Activated CD4-positive, alpha-beta T cell treated with anti-CD3 and anti-CD28 coated beads, Interleukin-2, amount 50 U/mL, for 4 hours (primary cell): ENCODE measurements at regions not wholly inside any gene's neighbourhood (a gene's known extent, or its start where the extent isn't known, plus 50 kb on each side); places are given as distances from the start of the nearest gene placed in this dataset.
"Not testable (repeated sequence)": the region's sequence is repeated elsewhere in the genome, so short reads cannot be mapped to it uniquely, and the experiment has no call there.

Experiments used
- DNase-seq, 2 experiments: peaks; one replicate each; pipeline ENCODE4 v3.0.0-alpha.2; 2020

- no peak for DNase-seq
Observed at GRCh38 chr2:37783545-37783944, 112.1 kb upstream of the CDC42EP3 start.

GRCh38 chr2:37784071-37784758 lies 112.8 kb upstream of the CDC42EP3 start:
- no peak for DNase-seq

- DNase-seq = no peak
Observed at GRCh38 chr2:37784759-37785149, 113.3 kb upstream of the CDC42EP3 start.

GRCh38 chr2:37786191-37786698 lies 114.8 kb upstream of the CDC42EP3 start:
- no peak for DNase-seq

GRCh38 chr2:37786854-37787253 lies 115.4 kb upstream of the CDC42EP3 start:
- no peak for DNase-seq

GRCh38 chr2:37788602-37789209 lies 117.3 kb upstream of the CDC42EP3 start:
- no peak for DNase-seq

- no peak for DNase-seq
Observed at GRCh38 chr2:37790019-37790418, 118.6 kb upstream of the CDC42EP3 start.

- no peak for DNase-seq
Observed at GRCh38 chr2:37790462-37790861, 119.0 kb upstream of the CDC42EP3 start.

GRCh38 chr2:37792366-37792765 lies 120.9 kb upstream of the CDC42EP3 start:
- DNase-seq = no peak

GRCh38 chr2:37793004-37793403 lies 121.6 kb upstream of the CDC42EP3 start:
- no peak for DNase-seq

- no peak for DNase-seq
Observed at GRCh38 chr2:37794717-37795116, 123.3 kb upstream of the CDC42EP3 start.

- no peak for DNase-seq
Observed at GRCh38 chr2:37795456-37795855, 124.0 kb upstream of the CDC42EP3 start.

GRCh38 chr2:37795938-37796337 lies 124.5 kb upstream of the CDC42EP3 start:
- DNase-seq = no peak

- DNase-seq = no peak
Observed at GRCh38 chr2:37796481-37796880, 125.0 kb upstream of the CDC42EP3 start.

GRCh38 chr2:37797081-37797480 lies 125.6 kb upstream of the CDC42EP3 start:
- DNase-seq = no peak

GRCh38 chr2:37798315-37799005 lies 126.6 kb upstream of the RMDN2 start:
- no peak for DNase-seq

- DNase-seq = no peak
Observed at GRCh38 chr2:37800176-37800858, 124.8 kb upstream of the RMDN2 start.

GRCh38 chr2:37802211-37802752 lies 122.8 kb upstream of the RMDN2 start:
- no peak for DNase-seq

GRCh38 chr2:37802899-37803379 lies 122.1 kb upstream of the RMDN2 start:
- no peak for DNase-seq

- not testable (repeated sequence) for DNase-seq
Observed at GRCh38 chr2:37806004-37806403, 119.1 kb upstream of the RMDN2 start.

- peak in 1 of 2 experiments; percentile 9 for DNase-seq
Observed at GRCh38 chr2:37809525-37809924, 115.6 kb upstream of the RMDN2 start.

- no peak for DNase-seq
Observed at GRCh38 chr2:37809931-37810570, 115.0 kb upstream of the RMDN2 start.
